Heart right ventricle (tissue), 16 donors: ENCODE measurements at regions not wholly inside any gene's neighbourhood (a gene's known extent, or its start where the extent isn't known, plus 50 kb on each side); places are given as distances from the start of the nearest gene placed in this dataset.

ENCODE experiments used
- ATAC-seq, 8 donors: fragments of 200-7000 bp; cut with Tn5 transposase; one replicate each; pipeline ENCODE4 v1.9.1; 2020; ENCODE audit warnings: mild to moderate bottlenecking in 8 of 8, moderate library complexity in 8 of 8, moderate number of reproducible peaks in 1 of 8
- DNase-seq, 2 donors: peaks; one replicate each; pipeline ENCODE4 v3.0.0-alpha.2; 2020
- H3K27ac ChIP-seq, 10 donors: fragments of 200-600 bp; sonication (generic) in 2 of 10; one replicate each; pipeline versions ENCODE4 v1.5.0 to v1.8.0; 2020 to 2022; ENCODE audit warnings: mild to moderate bottlenecking in 3 of 10
- H3K27me3 ChIP-seq, 7 donors: fragments of 200-600 bp; one replicate each; pipeline ENCODE4 v1.8.0; 2021 to 2022; ENCODE audit warnings: mild to moderate bottlenecking in 2 of 7
- H3K36me3 ChIP-seq, 9 donors: fragments of 200-600 bp; sonication (generic) in 1 of 9; one replicate each; pipeline versions ENCODE4 v1.5.0 to v1.8.0; 2020 to 2022; ENCODE audit warnings: mild to moderate bottlenecking in 2 of 9
- H3K4me1 ChIP-seq, 9 donors: fragments of 200-600 bp; sonication (generic) in 1 of 9; one replicate each; pipeline versions ENCODE4 v1.5.0 to v1.8.0; 2020 to 2022; ENCODE audit warnings: mild to moderate bottlenecking in 4 of 9
- H3K4me3 ChIP-seq, 10 donors: fragments of 200-600 bp; sonication (generic) in 2 of 10; one replicate each; pipeline versions ENCODE4 v1.5.0 to v1.8.0; 2020 to 2022; ENCODE audit warnings: mild to moderate bottlenecking in 7 of 10, moderate library complexity in 2 of 10
- H3K9me3 ChIP-seq, 11 donors: fragments of 200-600 bp in 10 of 11; sonication (generic) in 2 of 11; one replicate each; pipeline versions ENCODE4 v1.5.0 to v1.8.0; 2013 to 2022; ENCODE audit warnings: mild to moderate bottlenecking in 2 of 11, control low read depth in 1 of 11, moderate library complexity in 1 of 11
- CTCF ChIP-seq, 9 donors: fragments of 200-600 bp; sonication (generic) in 2 of 9; IDR thresholded peaks; one replicate each; pipeline versions ENCODE4 v1.5.0 to v1.8.0; 2021 to 2022; ENCODE audit warnings: antibody characterized with exemption in 9 of 9, mild to moderate bottlenecking in 5 of 9, moderate library complexity in 1 of 9
- WGBS, 2 donors: extraction: QIAGEN DNeasy Blood & Tissue Kit; methylation state at CpG; one replicate each; pipeline ENCODE4 v1.1.7; 2013; ENCODE audit warnings: inconsistent platforms in 1 of 2; 5-methylcytosine and 5-hydroxymethylcytosine counted together
- intact Hi-C, 10 donors: fragments of 100-400 bp; cut with DNase I; formaldehyde crosslinking; loops; one replicate each; pipeline versions ENCODE4 v1.11.1 to v1.14.2; 2022
- donor health status: Arrhythmogenic right ventricular cardiomyopathy.
- donor health status: ischemic (EF 13 %, LVEDD 7.1; RV severe dilation, severe dysfunction).
- donor health status: healthy with polysubstance abuse.
- donor health status: DM: no; HTN: yes; CAD: no.
- donor health status: DM: no; HTN: no; CAD: no.
- donor health status: ischemic (EF 25% LVEDD 6.9; RV normal size, moderate dysfunction).
- donor health status: ischemic (EF 25% LVEDD 5.7; RV mildly dilated, moderate dysfunction).
- donor health status: healthy.
- donor health status: DM: yes; HTN: yes; CAD: no.
- donor health status: Ischemic cardiomyopathy.
- donor health status: ischemic (EF 35%, LVEDD 5.7; RV mildly dilated, moderate dysfunction).
- donor health status: nonischemic (EF 11% LVEDD 7.7; RV severe dilation, severe dysfunction).
- donor health status: DM: yes; HTN: yes; CAD: no.
- donor health status: PGD.
- donor health status: ischemic (EF 29% LVEDD 5.4; RV normal size, mild dysfunction).
- donor health status: nonischemic (EF 23%, LVEDD 6.1; RV moderate dilation, normal function).

GRCh38 chr17:51516924-51517323 is 256.6 kb downstream of the UTP18 start:
- DNase-seq (no peak), ATAC-seq (no peak)
- no peaks in the 10 kb centered on the region for H3K4me1 ChIP-seq
- H3K27me3 ChIP-seq = peaks cover 0 to 12% (median 3%) of the 10 kb centered on the region in 7 donors
- intact Hi-C loops = no loop called here
- no peak overlapping the region for H3K4me3 ChIP-seq
- no peak for TF ChIP-seq CTCF (IDR thresholded peaks at IDR 0.05)
- 77 to 88% methylated on average over 3 of the region's 3 CpGs for WGBS, 2 donors
- no peaks in the 10 kb centered on the region for H3K36me3 ChIP-seq
- H3K27ac ChIP-seq = no peak overlapping the region
- peaks cover 0 to 5% (median 0%) of the 10 kb centered on the region in 11 donors for H3K9me3 ChIP-seq

- H3K4me3 ChIP-seq = no peak overlapping the region
- H3K36me3 ChIP-seq = no peaks in the 10 kb centered on the region
- TF ChIP-seq CTCF (IDR thresholded peaks at IDR 0.05) = no peak
- ATAC-seq (no peak), DNase-seq (no peak)
- intact Hi-C loops = no loop called here
- H3K9me3 ChIP-seq = peaks cover 0 to 11% (median 0%) of the 10 kb centered on the region in 11 donors
- WGBS, 2 donors = 73 to 84% methylated on average over 1 of the region's 1 CpG
- H3K4me1 ChIP-seq = no peaks in the 10 kb centered on the region
- H3K27me3 ChIP-seq = peaks cover 0 to 27% (median 6%) of the 10 kb centered on the region in 7 donors
- H3K27ac ChIP-seq = no peak overlapping the region
Measured at GRCh38 chr17:51524524-51524923, 264.2 kb downstream of the UTP18 start.

- H3K4me1 ChIP-seq = no peaks in the 10 kb centered on the region
- ATAC-seq (no peak), DNase-seq (no peak)
- H3K4me3 ChIP-seq = no peak overlapping the region
- H3K36me3 ChIP-seq = no peaks in the 10 kb centered on the region
- TF ChIP-seq CTCF (IDR thresholded peaks at IDR 0.05) = no peak
- H3K9me3 ChIP-seq = peaks cover 0 to 11% (median 0%) of the 10 kb centered on the region in 11 donors
- intact Hi-C loops = no loop called here
- H3K27ac ChIP-seq = no peak overlapping the region
- peaks cover 0 to 22% (median 10%) of the 10 kb centered on the region in 7 donors for H3K27me3 ChIP-seq
Measured at GRCh38 chr17:51526507-51526906, 266.2 kb downstream of the UTP18 start.

- ATAC-seq (no peak), DNase-seq (no peak)
- Histone ChIP-seq H3K36me3 (no peaks in the 10 kb centered on the region), H3K4me3 (no peak overlapping the region), H3K27me3 (peaks cover 0 to 22% (median 10%) of the 10 kb centered on the region in 7 donors), H3K4me1 (no peaks in the 10 kb centered on the region), H3K9me3 (peaks cover 0 to 11% (median 0%) of the 10 kb centered on the region in 11 donors), H3K27ac (no peak overlapping the region)
- TF ChIP-seq CTCF (IDR thresholded peaks at IDR 0.05) = no peak
- intact Hi-C loops = no loop called here
- WGBS, 2 donors = 78 to 86% methylated on average over 9 of the region's 9 CpGs
Measured at GRCh38 chr17:51527225-51527982, 267.1 kb downstream of the UTP18 start.
